ENCODE measurements at regions not wholly inside any gene's neighbourhood (a gene's known extent, or its start where the extent isn't known, plus 50 kb on each side); places are given as distances from the start of the nearest gene placed in this dataset.

DNA sequence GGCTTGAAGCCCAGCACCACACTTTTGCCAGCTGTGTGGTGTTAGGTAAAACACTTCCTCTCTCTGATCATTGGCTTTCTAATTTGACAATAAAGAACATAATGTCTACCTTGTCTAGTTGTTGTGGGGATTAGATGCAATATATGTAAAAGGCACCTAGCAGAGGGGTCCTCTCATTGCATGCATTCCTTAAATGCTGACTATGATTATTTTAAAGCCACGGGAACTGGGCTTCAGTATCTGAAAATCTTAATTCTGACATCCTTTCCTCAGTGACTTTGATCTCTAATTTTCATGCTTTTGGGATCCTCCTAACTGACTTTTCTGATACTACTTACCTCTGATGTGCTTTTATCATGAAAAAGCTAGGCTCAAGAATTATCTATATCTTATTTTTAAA lies 596.3 kb downstream of the TAFA4 start:
- TF ChIP-seq, protein P1, sequence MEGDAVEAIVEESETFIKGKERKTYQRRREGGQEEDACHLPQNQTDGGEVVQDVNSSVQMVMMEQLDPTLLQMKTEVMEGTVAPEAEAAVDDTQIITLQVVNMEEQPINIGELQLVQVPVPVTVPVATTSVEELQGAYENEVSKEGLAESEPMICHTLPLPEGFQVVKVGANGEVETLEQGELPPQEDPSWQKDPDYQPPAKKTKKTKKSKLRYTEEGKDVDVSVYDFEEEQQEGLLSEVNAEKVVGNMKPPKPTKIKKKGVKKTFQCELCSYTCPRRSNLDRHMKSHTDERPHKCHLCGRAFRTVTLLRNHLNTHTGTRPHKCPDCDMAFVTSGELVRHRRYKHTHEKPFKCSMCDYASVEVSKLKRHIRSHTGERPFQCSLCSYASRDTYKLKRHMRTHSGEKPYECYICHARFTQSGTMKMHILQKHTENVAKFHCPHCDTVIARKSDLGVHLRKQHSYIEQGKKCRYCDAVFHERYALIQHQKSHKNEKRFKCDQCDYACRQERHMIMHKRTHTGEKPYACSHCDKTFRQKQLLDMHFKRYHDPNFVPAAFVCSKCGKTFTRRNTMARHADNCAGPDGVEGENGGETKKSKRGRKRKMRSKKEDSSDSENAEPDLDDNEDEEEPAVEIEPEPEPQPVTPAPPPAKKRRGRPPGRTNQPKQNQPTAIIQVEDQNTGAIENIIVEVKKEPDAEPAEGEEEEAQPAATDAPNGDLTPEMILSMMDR (IDR thresholded peaks at IDR 0.05; ENCODE audit: low read depth, low read length, missing control alignments) = no peak
- DNase-seq (ENCODE audit: extremely low read depth, low read depth) = no peak
- H3K4me3 ChIP-seq (replicated peaks; ENCODE audit: low read depth, low read length) = no peak overlapping the region

DNA sequence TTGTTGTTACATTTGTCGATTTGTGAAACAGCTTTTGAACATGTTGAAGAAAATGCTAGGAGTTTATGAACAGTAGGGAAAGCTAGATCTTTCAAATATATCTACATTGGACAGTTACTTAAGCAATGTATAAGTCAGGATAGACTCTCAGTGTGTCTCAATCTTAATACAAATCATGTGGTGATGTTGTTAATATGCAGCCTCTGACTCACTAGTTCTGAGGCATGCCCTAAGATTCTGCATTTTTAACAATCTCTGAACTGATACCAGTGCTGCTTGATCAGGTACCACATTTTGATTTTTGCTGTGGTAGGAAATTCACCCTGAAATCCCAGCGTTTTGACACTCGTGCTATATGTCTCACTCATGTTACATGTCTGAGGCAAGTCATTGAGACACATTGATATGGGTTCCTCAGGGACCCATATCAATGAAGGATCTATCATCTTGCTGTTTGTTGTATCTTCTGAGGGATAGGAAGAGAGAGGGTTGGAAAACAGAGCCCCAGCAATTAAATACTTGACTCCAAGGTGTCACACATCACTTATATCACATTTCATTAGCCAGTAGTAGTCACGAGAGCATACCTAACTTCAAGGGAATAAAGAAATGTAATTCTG lies 597.9 kb downstream of the TAFA4 start:
- DNase-seq (ENCODE audit: extremely low read depth, low read depth) = no peak
- TF ChIP-seq, protein P1 (IDR thresholded peaks at IDR 0.05; ENCODE audit: low read depth, low read length, missing control alignments) = no peak

DNA sequence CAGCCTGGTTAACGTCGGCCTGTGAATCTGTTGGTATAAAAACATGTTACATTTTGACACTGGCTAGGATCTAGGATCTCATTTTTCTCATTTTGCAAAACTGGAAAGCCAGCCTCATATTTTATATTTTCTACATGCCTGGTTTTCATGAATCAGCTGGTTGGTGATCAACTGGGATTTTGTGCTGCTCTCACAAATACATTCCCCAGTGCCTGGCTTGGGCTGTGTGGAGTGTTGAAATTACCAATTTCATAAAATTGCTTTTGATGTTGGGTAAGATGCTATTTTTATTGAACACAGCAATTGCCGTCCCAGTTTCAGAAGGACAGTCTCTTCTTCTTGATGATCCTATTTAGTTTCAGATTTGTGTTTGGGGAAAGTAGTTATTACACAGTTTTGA lies 604.3 kb downstream of the TAFA4 start:
- DNase-seq (ENCODE audit: extremely low read depth, low read depth) = no peak
- H3K4me3 ChIP-seq (replicated peaks; ENCODE audit: low read depth, low read length) = no peak overlapping the region
- TF ChIP-seq, protein P1 (IDR thresholded peaks at IDR 0.05; ENCODE audit: low read depth, low read length, missing control alignments) = no peak

More for the DNA sequence above, 597.9 kb downstream of the TAFA4 start:
- no peak overlapping the region for H3K4me3 ChIP-seq (replicated peaks; ENCODE audit: low read depth, low read length)

DNA sequence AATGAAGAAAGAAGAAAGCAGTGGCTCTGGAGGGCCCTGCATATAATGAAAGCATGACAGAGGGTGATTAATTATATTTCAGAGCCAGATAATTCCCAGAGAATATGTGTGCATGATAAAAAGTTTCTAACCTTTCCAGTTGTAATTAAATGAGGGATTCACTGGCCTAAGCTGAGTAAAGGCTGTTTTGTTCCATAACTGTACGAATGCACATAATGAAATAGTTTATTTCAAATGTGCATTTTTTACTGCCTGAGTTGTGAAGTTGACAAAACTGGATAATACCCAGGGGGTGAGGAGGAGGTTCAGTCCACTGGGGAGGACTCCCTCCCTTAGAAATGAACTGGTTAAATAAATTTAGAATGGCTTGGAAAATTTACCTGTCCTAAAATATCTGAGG lies 616.4 kb downstream of the TAFA4 start:
- TF ChIP-seq, protein P1 (IDR thresholded peaks at IDR 0.05; ENCODE audit: low read depth, low read length, missing control alignments) = no peak

DNA sequence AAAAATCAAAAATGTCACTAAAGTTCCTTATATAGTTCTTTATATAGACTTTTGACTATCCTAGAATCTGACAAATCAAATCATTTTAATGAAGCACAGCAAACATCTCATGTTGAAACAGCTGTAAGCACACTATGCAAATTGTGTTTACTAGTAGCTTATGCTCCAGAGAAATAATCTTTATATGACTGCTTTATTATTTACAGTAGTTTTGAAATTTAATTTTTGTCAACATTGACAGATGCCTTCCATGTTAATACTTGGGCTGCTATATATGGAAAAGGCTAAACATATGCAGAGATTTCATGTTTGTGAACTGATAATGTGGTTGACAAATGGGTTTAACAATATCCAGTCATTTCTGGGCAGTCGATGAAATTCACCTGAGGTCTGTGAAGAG lies 616.8 kb downstream of the TAFA4 start:
- TF ChIP-seq, protein P1 (IDR thresholded peaks at IDR 0.05; ENCODE audit: low read depth, low read length, missing control alignments) = no peak
- DNase-seq (ENCODE audit: extremely low read depth, low read depth) = no peak
- no peak overlapping the region for H3K4me3 ChIP-seq (replicated peaks; ENCODE audit: low read depth, low read length)

More for the DNA sequence above, 616.4 kb downstream of the TAFA4 start:
- H3K4me3 ChIP-seq (replicated peaks; ENCODE audit: low read depth, low read length) = no peak overlapping the region
- no peak for DNase-seq (ENCODE audit: extremely low read depth, low read depth)

DNA sequence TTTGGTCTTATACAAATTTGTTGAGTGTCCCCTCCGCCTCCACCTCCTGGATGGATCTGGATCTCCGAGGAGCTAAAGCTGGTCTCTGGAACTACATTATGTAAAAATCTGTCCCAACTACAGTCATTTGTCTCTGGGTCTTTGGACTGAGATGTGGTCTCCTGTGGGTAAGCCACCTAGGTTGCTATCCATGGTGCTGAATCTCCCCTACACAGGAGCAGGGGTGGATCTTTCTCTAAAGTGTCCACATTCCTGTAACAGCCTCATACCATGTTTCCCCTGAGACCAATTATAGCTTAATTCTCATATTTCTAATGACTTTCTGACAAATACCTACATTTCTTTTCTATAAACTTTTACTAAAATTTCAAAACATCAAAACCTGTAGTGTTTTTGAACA lies 625.8 kb downstream of the TAFA4 start:
- TF ChIP-seq, protein P1 (IDR thresholded peaks at IDR 0.05; ENCODE audit: low read depth, low read length, missing control alignments) = no peak
- H3K4me3 ChIP-seq (replicated peaks; ENCODE audit: low read depth, low read length) = no peak overlapping the region
- DNase-seq (ENCODE audit: extremely low read depth, low read depth) = no peak

DNA sequence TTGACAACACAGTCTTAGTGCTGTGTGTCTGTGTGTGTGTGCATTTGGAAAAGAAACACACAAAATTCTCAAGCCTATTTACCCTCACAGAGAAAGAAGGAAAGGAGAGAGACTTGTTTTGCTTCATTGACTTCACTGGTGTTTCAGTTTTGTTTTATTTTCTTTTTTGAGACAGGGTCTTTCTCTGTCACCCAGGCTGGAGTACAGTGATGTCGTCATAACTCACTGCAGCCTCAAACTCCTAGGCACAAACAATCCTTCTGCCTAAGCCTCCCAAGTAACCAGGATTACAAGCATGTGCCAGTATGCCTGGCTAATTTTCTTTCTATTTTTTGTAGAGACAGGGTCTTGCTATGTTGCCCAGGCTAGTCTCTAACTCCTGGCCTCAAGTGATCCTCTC lies 636.9 kb downstream of the TAFA4 start:
- TF ChIP-seq, protein P1 (IDR thresholded peaks at IDR 0.05; ENCODE audit: low read depth, low read length, missing control alignments) = no peak
- no peak overlapping the region for H3K4me3 ChIP-seq (replicated peaks; ENCODE audit: low read depth, low read length)
- DNase-seq (ENCODE audit: extremely low read depth, low read depth) = no peak

Data from HFF-Myc (cell line).